Liver (tissue), 3 donors: ENCODE measurements at regions not wholly inside any gene's neighbourhood (a gene's known extent, or its start where the extent isn't known, plus 50 kb on each side); places are given as distances from the start of the nearest gene placed in this dataset.

Experiments used
- GABPA ChIP-seq, 2 donors: IDR thresholded peaks in 1 of 2; conservative IDR thresholded peaks in 1 of 2; 2 replicates each; pipeline ENCODE4 v1.6.1; 2016; ENCODE audit warnings: antibody characterized with exemption in 2 of 2, mild to moderate bottlenecking in 1 of 2, moderate library complexity in 1 of 2
- JUND ChIP-seq, 2 donors: IDR thresholded peaks; 2 replicates each; pipeline ENCODE4 v1.6.1; 2016; ENCODE audit warnings: antibody characterized with exemption in 2 of 2
- RAD21 ChIP-seq, 2 donors: IDR thresholded peaks; 2 replicates each; pipeline ENCODE4 v1.6.1; 2016; ENCODE audit warnings: antibody characterized with exemption in 2 of 2, mild to moderate bottlenecking in 2 of 2
- TAF1 ChIP-seq: conservative IDR thresholded peaks from 2 replicates; pipeline ENCODE4 v1.6.1; 2016; ENCODE audit warnings: antibody characterized with exemption, mild to moderate bottlenecking
- YY1 ChIP-seq: IDR thresholded peaks from 2 replicates; pipeline ENCODE4 v1.6.1; 2016; ENCODE audit warnings: antibody characterized with exemption, mild to moderate bottlenecking
- TF ChIP-seq, protein P1 (sequence below): fragments of 150-350 bp; IDR thresholded peaks from 2 replicates; pipeline ENCODE4 v1.5.1; 2017; ENCODE audit warnings: improper control_type of control experiment, low read depth, low read length; ENCODE audit not compliant: missing input control
- TF ChIP-seq, protein P2 (sequence below): IDR thresholded peaks from 2 replicates; pipeline ENCODE4 v1.6.1; 2016; ENCODE audit warnings: antibody characterized with exemption
- TF ChIP-seq, protein P3 (sequence below): IDR thresholded peaks from 2 replicates; pipeline ENCODE4 v1.6.1; 2016; ENCODE audit warnings: antibody characterized with exemption
- TF ChIP-seq, protein P4 (sequence below): IDR thresholded peaks from 2 replicates; pipeline ENCODE4 v1.6.1; 2016; ENCODE audit warnings: antibody characterized with exemption, mild to moderate bottlenecking
- TF ChIP-seq, protein P5 (sequence below): IDR thresholded peaks from 2 replicates; pipeline ENCODE4 v1.6.1; 2016; ENCODE audit warnings: antibody characterized with exemption
- donor health status: healthy.
- donor health status: healthy.

DNA sequence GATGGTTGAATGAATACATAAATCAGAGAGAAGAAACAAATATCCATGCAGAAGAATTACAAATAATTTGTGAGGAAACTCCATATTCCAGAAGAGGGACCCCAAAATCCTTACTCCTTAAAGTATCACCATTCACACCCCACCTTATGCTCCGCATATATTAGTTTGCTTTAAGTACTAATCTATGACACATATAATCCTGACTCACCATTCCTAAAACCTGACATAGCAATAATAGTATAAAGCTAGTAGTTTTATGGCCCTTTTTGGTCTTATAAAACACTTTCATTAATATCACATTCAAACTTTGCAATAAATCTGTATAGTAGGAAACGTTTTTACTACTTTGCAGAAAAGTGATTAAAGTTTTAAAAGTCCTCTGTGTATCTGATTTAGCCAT, 719.0 kb upstream of the SLC39A10 start:
- TF ChIP-seq, protein P1, sequence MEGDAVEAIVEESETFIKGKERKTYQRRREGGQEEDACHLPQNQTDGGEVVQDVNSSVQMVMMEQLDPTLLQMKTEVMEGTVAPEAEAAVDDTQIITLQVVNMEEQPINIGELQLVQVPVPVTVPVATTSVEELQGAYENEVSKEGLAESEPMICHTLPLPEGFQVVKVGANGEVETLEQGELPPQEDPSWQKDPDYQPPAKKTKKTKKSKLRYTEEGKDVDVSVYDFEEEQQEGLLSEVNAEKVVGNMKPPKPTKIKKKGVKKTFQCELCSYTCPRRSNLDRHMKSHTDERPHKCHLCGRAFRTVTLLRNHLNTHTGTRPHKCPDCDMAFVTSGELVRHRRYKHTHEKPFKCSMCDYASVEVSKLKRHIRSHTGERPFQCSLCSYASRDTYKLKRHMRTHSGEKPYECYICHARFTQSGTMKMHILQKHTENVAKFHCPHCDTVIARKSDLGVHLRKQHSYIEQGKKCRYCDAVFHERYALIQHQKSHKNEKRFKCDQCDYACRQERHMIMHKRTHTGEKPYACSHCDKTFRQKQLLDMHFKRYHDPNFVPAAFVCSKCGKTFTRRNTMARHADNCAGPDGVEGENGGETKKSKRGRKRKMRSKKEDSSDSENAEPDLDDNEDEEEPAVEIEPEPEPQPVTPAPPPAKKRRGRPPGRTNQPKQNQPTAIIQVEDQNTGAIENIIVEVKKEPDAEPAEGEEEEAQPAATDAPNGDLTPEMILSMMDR, result no peak
- TF ChIP-seq RAD21 (IDR thresholded peaks at IDR 0.05), result no peak
- TF ChIP-seq, protein P2, sequence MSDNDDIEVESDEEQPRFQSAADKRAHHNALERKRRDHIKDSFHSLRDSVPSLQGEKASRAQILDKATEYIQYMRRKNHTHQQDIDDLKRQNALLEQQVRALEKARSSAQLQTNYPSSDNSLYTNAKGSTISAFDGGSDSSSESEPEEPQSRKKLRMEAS, result no peak
- TF ChIP-seq, protein P3, sequence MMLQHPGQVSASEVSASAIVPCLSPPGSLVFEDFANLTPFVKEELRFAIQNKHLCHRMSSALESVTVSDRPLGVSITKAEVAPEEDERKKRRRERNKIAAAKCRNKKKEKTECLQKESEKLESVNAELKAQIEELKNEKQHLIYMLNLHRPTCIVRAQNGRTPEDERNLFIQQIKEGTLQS, result no peak
- no peak for TF ChIP-seq GABPA (IDR thresholded peaks at IDR 0.05 in 1 of 2, conservative IDR thresholded peaks at IDR 0.05 in 1 of 2)
- TF ChIP-seq YY1, result no peak
- TF ChIP-seq, protein P4, sequence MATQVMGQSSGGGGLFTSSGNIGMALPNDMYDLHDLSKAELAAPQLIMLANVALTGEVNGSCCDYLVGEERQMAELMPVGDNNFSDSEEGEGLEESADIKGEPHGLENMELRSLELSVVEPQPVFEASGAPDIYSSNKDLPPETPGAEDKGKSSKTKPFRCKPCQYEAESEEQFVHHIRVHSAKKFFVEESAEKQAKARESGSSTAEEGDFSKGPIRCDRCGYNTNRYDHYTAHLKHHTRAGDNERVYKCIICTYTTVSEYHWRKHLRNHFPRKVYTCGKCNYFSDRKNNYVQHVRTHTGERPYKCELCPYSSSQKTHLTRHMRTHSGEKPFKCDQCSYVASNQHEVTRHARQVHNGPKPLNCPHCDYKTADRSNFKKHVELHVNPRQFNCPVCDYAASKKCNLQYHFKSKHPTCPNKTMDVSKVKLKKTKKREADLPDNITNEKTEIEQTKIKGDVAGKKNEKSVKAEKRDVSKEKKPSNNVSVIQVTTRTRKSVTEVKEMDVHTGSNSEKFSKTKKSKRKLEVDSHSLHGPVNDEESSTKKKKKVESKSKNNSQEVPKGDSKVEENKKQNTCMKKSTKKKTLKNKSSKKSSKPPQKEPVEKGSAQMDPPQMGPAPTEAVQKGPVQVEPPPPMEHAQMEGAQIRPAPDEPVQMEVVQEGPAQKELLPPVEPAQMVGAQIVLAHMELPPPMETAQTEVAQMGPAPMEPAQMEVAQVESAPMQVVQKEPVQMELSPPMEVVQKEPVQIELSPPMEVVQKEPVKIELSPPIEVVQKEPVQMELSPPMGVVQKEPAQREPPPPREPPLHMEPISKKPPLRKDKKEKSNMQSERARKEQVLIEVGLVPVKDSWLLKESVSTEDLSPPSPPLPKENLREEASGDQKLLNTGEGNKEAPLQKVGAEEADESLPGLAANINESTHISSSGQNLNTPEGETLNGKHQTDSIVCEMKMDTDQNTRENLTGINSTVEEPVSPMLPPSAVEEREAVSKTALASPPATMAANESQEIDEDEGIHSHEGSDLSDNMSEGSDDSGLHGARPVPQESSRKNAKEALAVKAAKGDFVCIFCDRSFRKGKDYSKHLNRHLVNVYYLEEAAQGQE, result no peak
- TF ChIP-seq TAF1, result no peak
- no peak for TF ChIP-seq JUND (IDR thresholded peaks at IDR 0.05)
- TF ChIP-seq, protein P5, sequence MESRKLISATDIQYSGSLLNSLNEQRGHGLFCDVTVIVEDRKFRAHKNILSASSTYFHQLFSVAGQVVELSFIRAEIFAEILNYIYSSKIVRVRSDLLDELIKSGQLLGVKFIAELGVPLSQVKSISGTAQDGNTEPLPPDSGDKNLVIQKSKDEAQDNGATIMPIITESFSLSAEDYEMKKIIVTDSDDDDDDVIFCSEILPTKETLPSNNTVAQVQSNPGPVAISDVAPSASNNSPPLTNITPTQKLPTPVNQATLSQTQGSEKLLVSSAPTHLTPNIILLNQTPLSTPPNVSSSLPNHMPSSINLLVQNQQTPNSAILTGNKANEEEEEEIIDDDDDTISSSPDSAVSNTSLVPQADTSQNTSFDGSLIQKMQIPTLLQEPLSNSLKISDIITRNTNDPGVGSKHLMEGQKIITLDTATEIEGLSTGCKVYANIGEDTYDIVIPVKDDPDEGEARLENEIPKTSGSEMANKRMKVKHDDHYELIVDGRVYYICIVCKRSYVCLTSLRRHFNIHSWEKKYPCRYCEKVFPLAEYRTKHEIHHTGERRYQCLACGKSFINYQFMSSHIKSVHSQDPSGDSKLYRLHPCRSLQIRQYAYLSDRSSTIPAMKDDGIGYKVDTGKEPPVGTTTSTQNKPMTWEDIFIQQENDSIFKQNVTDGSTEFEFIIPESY, result no peak
